PC-3 (cell line): ENCODE measurements at regions not wholly inside any gene's neighbourhood (a gene's known extent, or its start where the extent isn't known, plus 50 kb on each side); places are given as distances from the start of the nearest gene placed in this dataset.

Source experiments
- ATAC-seq: fragments of 200-7000 bp; cut with Tn5 transposase; 2 replicates; pipeline ENCODE4 v1.9.1; 2020; ENCODE audit warnings: mild to moderate bottlenecking, moderate library complexity
- BruUV-seq: library from RNA; stranded (reverse); fragments of 400-500 nt; replicated peaks from 2 replicates; lab custom pipeline; 2021; lab: Mats Ljungman, UMichigan
- CTCF ChIA-PET: fragments of 300-600 bp; sonication (Branson Sonifier 250); formaldehyde crosslinking; loops from one replicate; lab custom pipeline; 2022; ENCODE audit warnings: antibody characterized with exemption; lab: Charles Lee
- POLR2A ChIA-PET: fragments of 300-600 bp; sonication (Branson Sonifier 250); formaldehyde crosslinking; loops from one replicate; lab custom pipeline; 2022; ENCODE audit warnings: antibody characterized with exemption; ENCODE audit not compliant: unreplicated experiment; lab: Charles Lee
- DNase-seq: peaks from one replicate; pipeline ENCODE4 v3.0.0-alpha.2; 2015
- H2AFZ ChIP-seq: fragments of 300-600 bp; sonication (generic); 2 replicates; pipeline ENCODE4 v1.6.0; 2016; ENCODE audit warnings: antibody characterized with exemption, low read length
- H3F3A ChIP-seq: fragments of 300-600 bp; sonication (generic); one replicate; pipeline ENCODE4 v1.6.0; 2017; ENCODE audit warnings: antibody characterized with exemption, low read length, control low read depth, mild to moderate bottlenecking; ENCODE audit not compliant: unreplicated experiment
- H3K27ac ChIP-seq: fragments of 300-600 bp; sonication (generic); 2 replicates; pipeline ENCODE4 v1.5.1; 2016; ENCODE audit warnings: mild to moderate bottlenecking, low read length
- H3K27me3 ChIP-seq: fragments of 300-600 bp; sonication (generic); 2 replicates; pipeline ENCODE4 v1.6.1; 2016; ENCODE audit warnings: low read length, mixed read lengths
- H3K36me3 ChIP-seq: fragments of 300-600 bp; sonication (generic); 2 replicates; pipeline ENCODE4 v1.6.1; 2016; ENCODE audit warnings: low read depth, mixed run types, low read length, mixed read lengths
- H3K4me1 ChIP-seq: fragments of 300-600 bp; sonication (generic); 2 replicates; pipeline ENCODE4 v1.5.1; 2016; ENCODE audit warnings: low read length; ENCODE audit not compliant: insufficient read depth
- H3K4me2 ChIP-seq: fragments of 300-600 bp; sonication (generic); 2 replicates; pipeline ENCODE4 v1.6.0; 2016; ENCODE audit warnings: low read length
- H3K4me3 ChIP-seq: fragments of 300-600 bp; sonication (generic); 2 replicates; pipeline ENCODE4 v1.5.1; 2016; ENCODE audit warnings: mild to moderate bottlenecking, low read length, mixed read lengths
- H3K79me2 ChIP-seq: fragments of 300-600 bp; sonication (generic); 2 replicates; pipeline ENCODE4 v1.6.1; 2017; ENCODE audit warnings: low read length, mixed read lengths
- H3K9ac ChIP-seq: fragments of 300-600 bp; sonication (generic); 2 replicates; pipeline ENCODE4 v1.6.0; 2016; ENCODE audit warnings: mild to moderate bottlenecking, low read length
- H3K9me2 ChIP-seq: fragments of 300-600 bp; sonication (generic); replicated peaks from 2 replicates; pipeline ENCODE4 v1.6.1; 2016; ENCODE audit warnings: mixed run types, low read length, mixed read lengths
- H3K9me3 ChIP-seq: fragments of 300-600 bp; sonication (generic); 2 replicates; pipeline ENCODE4 v1.6.1; 2016; ENCODE audit warnings: low read length, mixed read lengths
- H4K20me1 ChIP-seq: fragments of 300-600 bp; sonication (generic); 2 replicates; pipeline ENCODE4 v1.6.1; 2016; ENCODE audit warnings: low read length, mixed read lengths
- CTCF ChIP-seq: fragments of 300-600 bp; sonication (generic); conservative IDR thresholded peaks from 2 replicates; pipeline ENCODE4 v1.5.1; 2017; ENCODE audit warnings: antibody characterized with exemption, low read depth, mild to moderate bottlenecking, low read length
- EZH2 ChIP-seq: fragments of 300-600 bp; sonication (generic); IDR thresholded peaks from one replicate; pipeline ENCODE4 v1.6.1; 2017; ENCODE audit warnings: antibody characterized with exemption, mild to moderate bottlenecking, low read length; ENCODE audit not compliant: unreplicated experiment
- EZH2phosphoT487 ChIP-seq: fragments of 300-600 bp; sonication (generic); IDR thresholded peaks from 2 replicates; pipeline ENCODE4 v1.6.1; 2018; ENCODE audit warnings: mild to moderate bottlenecking, antibody characterized with exemption, low read length, borderline replicate concordance
- intact Hi-C: fragments of 100-400 bp; cut with micrococcal nuclease; formaldehyde crosslinking; loops from 2 replicates; pipeline ENCODE4 v1.9.0; 2023

- BruUV-seq: no TSS peak
- H3K27me3 ChIP-seq: peaks cover 12% of the 10 kb centered on the region
- DNase-seq (no peak), ATAC-seq (no peak)
- POLR2A ChIA-PET: no interaction called here
- H3K4me3 ChIP-seq: no peak overlapping the region
- no peaks in the 10 kb centered on the region for H3K4me1 ChIP-seq
- CTCF ChIA-PET: no interaction called here
- H3K4me2 ChIP-seq: no peak overlapping the region
- 0 out of 2 replicates have a peak, but pooled peaks cover 1% of the 10 kb centered on the region for H3K9me2 ChIP-seq
- no peaks in the 10 kb centered on the region for H3K9me3 ChIP-seq
- no peak overlapping the region for H3K27ac ChIP-seq
- H3K9ac ChIP-seq: no peak overlapping the region
- intact Hi-C loops: no loop called here
- no peaks in the 10 kb centered on the region for H3K79me2 ChIP-seq
- TF ChIP-seq EZH2phosphoT487: no peak
- TF ChIP-seq EZH2: no peak
- TF ChIP-seq CTCF: no peak
- H2AFZ ChIP-seq: no peak overlapping the region
- no peaks in the 10 kb centered on the region for H4K20me1 ChIP-seq
- H3K36me3 ChIP-seq: no peaks in the 10 kb centered on the region
- no peaks in the 10 kb centered on the region for H3F3A ChIP-seq
Measured at GRCh38 chr12:77364400-77364799, 299.0 kb upstream of the E2F7 start.

- H3K4me2 ChIP-seq: no peak overlapping the region
- DNase-seq: no peak
- no peaks in the 10 kb centered on the region for H3K36me3 ChIP-seq
- H4K20me1 ChIP-seq: no peaks in the 10 kb centered on the region
- peaks cover 12% of the 10 kb centered on the region for H3K27me3 ChIP-seq
- no peak overlapping the region for H3K27ac ChIP-seq
- H3K9me3 ChIP-seq: no peaks in the 10 kb centered on the region
- POLR2A ChIA-PET: no interaction called here
- TF ChIP-seq EZH2phosphoT487 (no peak), EZH2 (no peak), CTCF (no peak)
- H3K9ac ChIP-seq: no peak overlapping the region
- H2AFZ ChIP-seq: no peak overlapping the region
- no peaks in the 10 kb centered on the region for H3K4me1 ChIP-seq
- no TSS peak for BruUV-seq
- intact Hi-C loops: no loop called here
- no peaks in the 10 kb centered on the region for H3F3A ChIP-seq
- H3K79me2 ChIP-seq: no peaks in the 10 kb centered on the region
- CTCF ChIA-PET: no interaction called here
- no peak for ATAC-seq
- no peak overlapping the region for H3K4me3 ChIP-seq
- H3K9me2 ChIP-seq: 0 out of 2 replicates have a peak, but pooled peaks cover 4% of the 10 kb centered on the region
Measured at GRCh38 chr12:77362509-77363210, 297.3 kb upstream of the E2F7 start.

GRCh38 chr12:77357655-77358054 is 292.3 kb upstream of the E2F7 start:
- peak; percentile 37 for DNase-seq

More at GRCh38 chr12:77357655-77358054, 292.3 kb upstream of the E2F7 start:
- peaks cover 7% of the 10 kb centered on the region for H3K27me3 ChIP-seq
- no peak for ATAC-seq
- H3K36me3 ChIP-seq: no peaks in the 10 kb centered on the region
- H3K4me2 ChIP-seq: no peak overlapping the region
- TF ChIP-seq CTCF: no peak
- no peak for TF ChIP-seq EZH2phosphoT487
- no peak for TF ChIP-seq EZH2
- no peak overlapping the region for H3K9ac ChIP-seq
- no peaks in the 10 kb centered on the region for H3K79me2 ChIP-seq
- no peak overlapping the region for H2AFZ ChIP-seq
- H3K9me3 ChIP-seq: no peaks in the 10 kb centered on the region
- intact Hi-C loops: no loop called here
- no peak overlapping the region for H3K27ac ChIP-seq
- H4K20me1 ChIP-seq: no peaks in the 10 kb centered on the region
- peaks cover 7% of the 10 kb centered on the region; the same call in 1 of the 2 replicates for H3K4me1 ChIP-seq
- BruUV-seq: no TSS peak
- H3K9me2 ChIP-seq: 0 out of 2 replicates have a peak, but pooled peaks cover 4% of the 10 kb centered on the region
- H3K4me3 ChIP-seq: no peak overlapping the region
- ChIA-PET POLR2A (no interaction called here), CTCF (no interaction called here)
- no peaks in the 10 kb centered on the region for H3F3A ChIP-seq
